Stimulated activated CD8-positive, alpha-beta memory T cell treated with anti-CD3 and anti-CD28 coated beads, Interleukin-15, amount 100 ng/mL, for 24 hours (primary cell): ENCODE measurements at regions not wholly inside any gene's neighbourhood (a gene's known extent, or its start where the extent isn't known, plus 50 kb on each side); places are given as distances from the start of the nearest gene placed in this dataset.

Experiments used
- DNase-seq: peaks from one replicate; pipeline ENCODE4 v3.0.0-alpha.2; 2020; ENCODE audit warnings: low read depth

- DNase-seq, result no peak
These were observed 79.8 kb upstream of the IPO9 start for GRCh38 chr1:201749059-201749690.

- no peak for DNase-seq
These were observed 78.8 kb upstream of the IPO9 start for GRCh38 chr1:201750120-201750519.

- DNase-seq, result no peak
These were observed 78.0 kb upstream of the IPO9 start for GRCh38 chr1:201750934-201751333.

- DNase-seq, result no peak
These were observed 77.1 kb upstream of the IPO9 start for GRCh38 chr1:201751872-201752271.

- DNase-seq, result no peak
These were observed 76.6 kb upstream of the IPO9 start for GRCh38 chr1:201752333-201752732.

GRCh38 chr1:201753492-201753891 lies 75.5 kb upstream of the IPO9 start:
- DNase-seq, result no peak

GRCh38 chr1:201754353-201754752 lies 74.6 kb upstream of the IPO9 start:
- no peak for DNase-seq

GRCh38 chr1:201755200-201755599 lies 73.8 kb upstream of the IPO9 start:
- no peak for DNase-seq

- DNase-seq, result no peak
These were observed 72.6 kb upstream of the IPO9 start for GRCh38 chr1:201756406-201756805.

GRCh38 chr1:201758499-201759050 lies 70.4 kb upstream of the IPO9 start:
- no peak for DNase-seq

- DNase-seq, result no peak
These were observed 69.7 kb upstream of the IPO9 start for GRCh38 chr1:201759194-201759815.

GRCh38 chr1:201760516-201760915 lies 68.4 kb upstream of the IPO9 start:
- no peak for DNase-seq

- DNase-seq, result no peak
These were observed 67.8 kb upstream of the IPO9 start for GRCh38 chr1:201761178-201761577.

GRCh38 chr1:201761871-201762270 lies 67.1 kb upstream of the IPO9 start:
- no peak for DNase-seq

- no peak for DNase-seq
These were observed 66.6 kb upstream of the IPO9 start for GRCh38 chr1:201762381-201762780.

- DNase-seq, result no peak
These were observed 65.4 kb upstream of the IPO9 start for GRCh38 chr1:201763455-201764140.

GRCh38 chr1:201764166-201764565 lies 64.8 kb upstream of the IPO9 start:
- DNase-seq, result no peak

GRCh38 chr1:201764579-201764978 lies 64.4 kb upstream of the IPO9 start:
- DNase-seq, result no peak

GRCh38 chr1:201766131-201766866 lies 62.7 kb upstream of the IPO9 start:
- DNase-seq, result no peak

GRCh38 chr1:201767339-201767738 lies 61.6 kb upstream of the IPO9 start:
- DNase-seq, result no peak

GRCh38 chr1:201769072-201769471 lies 59.9 kb upstream of the IPO9 start:
- DNase-seq, result no peak

GRCh38 chr1:201769966-201770365 lies 59.0 kb upstream of the IPO9 start:
- DNase-seq, result no peak

GRCh38 chr1:201771466-201771865 lies 57.5 kb upstream of the IPO9 start:
- DNase-seq, result no peak
